SK-MEL-5 (cell line): ENCODE measurements at regions not wholly inside any gene's neighbourhood (a gene's known extent, or its start where the extent isn't known, plus 50 kb on each side); places are given as distances from the start of the nearest gene placed in this dataset.

Experiments
- DNase-seq: peaks from one replicate; pipeline ENCODE4 v3.0.0-alpha.2; 2016; ENCODE audit warnings: low read depth, low spot score
- in situ Hi-C: cut with HindIII; loops from 2 replicates; pipeline ENCODE4 v1.10.0; 2016; ENCODE audit warnings: low sequenced_read_pairs, high pct_unique_total_duplicates, low pct_unique_long_range_greater_than_20kb

DNA sequence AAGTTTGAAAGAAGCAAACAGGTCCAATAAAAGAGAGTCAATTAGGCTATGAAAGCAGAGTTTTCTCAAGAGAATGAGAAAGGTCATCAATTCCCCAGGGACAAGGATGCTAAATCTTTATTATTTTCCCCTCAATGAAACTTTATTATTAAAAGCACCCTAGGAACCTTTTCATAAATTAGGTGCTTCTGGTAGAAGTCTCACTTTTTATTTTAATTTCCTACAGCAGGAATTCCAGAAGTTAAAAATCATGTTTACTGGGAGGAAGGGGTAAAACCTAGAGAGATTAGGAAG is 223.2 kb upstream of the SOX5 start:
- DNase-seq: no peak
- in situ Hi-C loops: no loop called here

DNA sequence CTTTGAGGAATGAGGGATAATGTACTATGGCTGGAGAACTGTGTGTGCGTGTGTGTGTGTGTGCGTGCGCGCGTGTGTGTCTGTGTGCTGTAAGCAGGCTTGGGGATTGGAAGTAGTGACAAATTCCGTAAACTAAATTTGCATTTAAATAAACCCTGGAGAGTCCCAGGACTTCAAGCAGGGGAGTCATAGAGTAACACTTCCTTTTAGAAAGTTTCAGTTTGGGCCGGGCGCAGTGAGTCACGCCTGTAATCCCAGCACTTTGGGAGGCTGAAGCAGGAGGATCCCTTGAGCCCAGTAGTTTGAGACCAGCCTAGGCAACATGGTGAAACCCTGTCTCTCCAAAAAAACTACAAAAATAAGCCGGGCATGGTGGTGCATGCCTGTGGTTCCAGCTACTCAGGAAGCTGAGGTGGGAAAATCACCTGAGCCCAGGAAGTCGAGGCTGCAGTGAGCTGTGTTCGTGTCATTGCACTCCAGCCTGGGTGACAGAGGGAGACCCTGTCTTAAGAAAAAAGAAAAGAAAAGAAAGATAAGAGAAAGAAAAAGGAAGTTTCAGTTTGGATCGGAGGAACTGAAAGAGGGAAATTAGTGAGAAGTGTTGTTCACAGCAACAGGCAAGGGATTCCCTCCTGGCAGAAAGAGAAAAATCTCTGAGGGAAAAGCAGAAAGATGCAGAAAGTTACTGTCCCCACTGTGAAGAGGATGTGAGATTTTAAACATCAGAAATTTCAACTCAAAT is 222.7 kb upstream of the SOX5 start:
- DNase-seq: no peak
- in situ Hi-C loops: no loop called here

DNA sequence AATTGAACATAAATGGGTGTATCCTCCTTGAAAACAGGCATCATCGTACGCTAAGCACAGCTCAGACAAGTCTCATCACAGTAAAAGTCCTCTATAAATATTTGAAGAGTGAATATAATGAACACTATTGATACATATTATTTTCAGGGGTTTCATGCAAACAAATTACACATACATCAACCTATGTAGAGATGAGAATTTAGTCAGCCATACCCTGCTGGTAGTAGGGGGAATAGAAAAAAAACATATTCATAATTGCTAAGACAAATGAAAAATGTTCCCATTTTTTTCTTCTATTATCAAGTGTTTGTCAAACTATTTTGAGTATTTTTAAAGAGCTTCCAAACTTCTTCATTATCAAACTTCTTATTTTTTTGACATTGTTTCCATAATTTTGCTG is 205.6 kb upstream of the SOX5 start:
- DNase-seq: no peak
- in situ Hi-C loops: no loop called here

DNA sequence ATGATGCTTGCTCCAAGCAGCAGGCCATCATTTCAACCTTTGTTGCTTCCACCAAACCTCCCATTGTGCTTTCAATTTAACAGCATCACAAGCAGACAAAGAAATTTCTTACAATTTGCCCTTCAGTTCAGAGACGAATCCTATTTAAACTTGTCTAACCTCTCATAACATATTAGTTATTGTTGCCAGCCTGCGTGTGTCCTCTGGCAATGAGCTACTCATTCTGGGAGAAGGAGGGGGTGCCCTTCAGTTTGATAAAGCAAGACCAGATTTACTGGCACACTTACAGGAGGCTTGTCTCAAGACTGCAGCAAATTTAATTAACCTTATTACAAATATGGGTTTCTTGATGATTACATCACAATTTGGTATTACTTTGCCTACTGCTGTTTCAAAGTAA is 203.6 kb upstream of the SOX5 start:
- DNase-seq: no peak
- in situ Hi-C loops: no loop called here

DNA sequence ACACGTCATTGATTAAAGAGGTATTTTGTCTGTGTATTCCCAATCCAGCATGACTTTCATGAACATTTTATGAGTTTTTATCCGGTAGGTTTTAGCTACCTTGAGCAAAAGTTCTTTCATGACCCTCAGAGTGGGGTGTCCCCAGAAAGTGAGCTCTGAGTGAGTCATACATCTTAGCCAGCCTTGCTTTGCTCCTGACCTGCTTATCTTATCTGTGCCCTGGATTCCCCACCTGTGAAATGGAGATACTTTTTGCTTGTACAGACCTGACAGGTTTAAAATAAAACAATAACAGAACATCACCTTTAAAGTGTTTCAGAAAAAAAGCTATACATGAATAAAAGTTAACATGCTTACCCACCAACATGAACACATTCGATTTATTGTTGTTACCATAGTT is 202.8 kb upstream of the SOX5 start:
- no peak for DNase-seq
- in situ Hi-C loops: no loop called here

DNA sequence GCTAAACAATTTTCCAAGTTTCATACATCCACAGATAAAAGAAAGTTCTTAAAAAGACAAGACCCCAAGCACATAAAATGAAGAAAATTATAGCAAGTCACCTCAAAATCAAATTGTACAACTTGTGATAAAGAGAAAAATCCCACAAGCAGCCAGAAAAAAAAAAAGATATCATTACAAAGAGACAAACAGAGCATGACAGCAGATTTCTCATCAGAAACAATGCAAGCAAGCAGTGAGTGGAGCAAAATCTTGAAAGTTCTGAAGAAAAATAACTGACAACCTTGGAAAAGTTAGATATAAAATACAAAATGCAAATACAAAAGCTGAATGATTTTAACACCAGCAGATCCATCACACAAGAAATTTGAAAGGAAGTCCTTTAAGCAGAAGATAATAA is 194.5 kb upstream of the SOX5 start:
- DNase-seq: no peak
- in situ Hi-C loops: no loop called here

DNA sequence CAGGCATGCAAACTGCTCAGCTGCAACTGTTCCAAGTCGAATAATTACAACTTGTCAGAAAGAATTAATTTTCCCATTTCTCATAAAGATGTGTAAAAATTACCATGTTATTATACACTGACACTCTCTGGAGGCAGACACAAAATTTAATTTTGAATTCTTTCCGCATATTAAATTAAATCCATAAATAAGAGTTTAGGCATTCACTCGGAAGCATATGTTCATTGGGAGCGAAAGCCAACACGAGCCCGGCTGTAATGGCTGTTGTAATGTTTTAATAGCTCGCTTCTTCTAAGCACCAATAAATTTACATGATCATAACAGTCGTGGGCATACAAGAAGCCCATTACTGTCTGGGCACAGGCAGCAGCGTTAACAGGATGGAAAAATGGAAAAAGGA is 189.6 kb upstream of the SOX5 start:
- in situ Hi-C loops: no loop called here
- DNase-seq: no peak

DNA sequence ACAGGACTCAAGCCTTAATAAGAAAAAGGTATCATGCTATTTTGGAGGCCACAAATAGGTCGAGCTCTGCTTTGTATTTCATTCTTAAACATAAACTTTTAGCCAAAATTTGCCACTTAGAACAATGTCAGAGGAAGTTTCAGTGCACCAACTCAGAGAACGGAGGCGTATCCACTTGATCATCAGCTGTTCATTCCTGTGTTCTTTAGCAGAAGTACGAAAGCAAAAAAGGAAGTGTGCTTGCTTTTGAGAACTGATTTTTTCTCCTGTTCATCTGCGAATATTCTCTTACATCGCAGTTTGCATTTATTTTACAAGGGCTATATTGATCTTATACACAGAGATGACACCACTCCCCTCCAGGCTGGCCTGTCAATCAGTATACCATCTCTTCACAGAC is 188.6 kb upstream of the SOX5 start:
- in situ Hi-C loops: no loop called here
- DNase-seq: no peak

DNA sequence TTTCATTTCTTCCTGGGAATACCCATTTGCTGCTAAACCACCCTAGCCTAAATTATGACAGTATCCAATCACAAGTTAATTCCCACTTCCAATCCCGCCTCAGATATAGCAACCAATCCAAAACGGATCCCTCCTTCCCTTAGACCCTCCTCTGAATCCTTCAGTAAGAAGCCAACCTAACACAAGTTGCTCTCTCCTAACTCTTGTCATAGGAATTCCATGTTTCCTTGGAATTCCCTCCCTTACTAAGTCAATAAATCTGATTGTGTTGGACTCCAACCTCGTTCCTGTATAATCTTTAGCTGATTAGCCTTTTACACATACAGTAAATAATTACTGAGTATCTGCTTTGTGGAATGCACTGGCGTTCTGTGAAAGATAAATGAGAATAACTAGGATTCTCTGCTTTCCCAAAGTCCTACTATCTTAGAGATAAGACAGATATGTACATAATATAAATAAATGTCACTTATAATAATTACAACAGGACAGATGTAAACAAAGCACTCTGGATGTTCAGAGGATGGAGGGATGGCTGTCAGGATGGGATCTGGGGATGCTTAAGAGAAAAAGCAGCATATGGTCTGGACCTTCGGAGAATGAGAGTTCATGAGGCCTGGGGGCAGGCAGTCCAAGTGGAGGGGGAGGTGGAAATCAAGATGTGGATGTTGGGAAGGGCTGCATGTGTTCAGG is 185.8 kb upstream of the SOX5 start:
- in situ Hi-C loops: no loop called here

DNA sequence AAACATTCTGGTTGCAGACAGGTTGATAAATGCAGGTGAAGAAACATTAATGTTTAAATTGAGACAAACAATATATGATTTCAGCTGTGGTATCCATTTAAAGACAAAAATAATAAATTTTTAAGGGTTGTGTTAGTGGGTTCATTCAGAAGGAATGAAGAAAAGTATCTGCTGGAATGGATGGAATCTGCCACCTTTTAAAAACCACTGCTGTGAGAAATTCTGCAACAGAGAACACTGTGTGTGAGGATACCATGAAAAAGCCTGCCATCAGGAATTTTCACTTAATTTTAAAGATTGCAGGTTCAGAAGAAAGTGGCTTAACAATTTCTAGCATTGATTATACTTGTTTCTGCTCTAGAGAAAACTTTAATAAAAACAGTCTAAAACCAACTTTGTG is 184.6 kb upstream of the SOX5 start:
- in situ Hi-C loops: no loop called here
- DNase-seq: no peak

More for the DNA sequence above, 185.8 kb upstream of the SOX5 start:
- no peak for DNase-seq

DNA sequence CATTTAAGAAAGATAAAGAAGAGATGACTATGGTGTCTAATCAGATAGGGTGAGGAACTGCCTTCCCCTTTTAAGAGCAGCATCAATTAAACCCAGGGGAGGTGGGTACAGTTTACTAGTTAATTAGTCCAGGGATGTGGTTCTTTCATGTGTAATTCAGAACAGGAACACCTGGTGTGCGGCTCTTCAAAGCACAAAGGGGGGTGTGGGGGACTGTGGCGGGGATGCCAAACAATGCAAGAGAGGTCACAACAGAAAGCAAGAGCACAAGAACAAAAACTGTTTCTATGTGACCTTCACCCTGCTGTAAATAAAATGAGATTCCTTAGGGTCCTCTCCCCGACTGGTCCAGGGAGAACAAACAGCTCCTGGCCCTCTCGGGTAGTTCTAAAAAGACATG is 183.9 kb upstream of the SOX5 start:
- DNase-seq: no peak
- in situ Hi-C loops: no loop called here

DNA sequence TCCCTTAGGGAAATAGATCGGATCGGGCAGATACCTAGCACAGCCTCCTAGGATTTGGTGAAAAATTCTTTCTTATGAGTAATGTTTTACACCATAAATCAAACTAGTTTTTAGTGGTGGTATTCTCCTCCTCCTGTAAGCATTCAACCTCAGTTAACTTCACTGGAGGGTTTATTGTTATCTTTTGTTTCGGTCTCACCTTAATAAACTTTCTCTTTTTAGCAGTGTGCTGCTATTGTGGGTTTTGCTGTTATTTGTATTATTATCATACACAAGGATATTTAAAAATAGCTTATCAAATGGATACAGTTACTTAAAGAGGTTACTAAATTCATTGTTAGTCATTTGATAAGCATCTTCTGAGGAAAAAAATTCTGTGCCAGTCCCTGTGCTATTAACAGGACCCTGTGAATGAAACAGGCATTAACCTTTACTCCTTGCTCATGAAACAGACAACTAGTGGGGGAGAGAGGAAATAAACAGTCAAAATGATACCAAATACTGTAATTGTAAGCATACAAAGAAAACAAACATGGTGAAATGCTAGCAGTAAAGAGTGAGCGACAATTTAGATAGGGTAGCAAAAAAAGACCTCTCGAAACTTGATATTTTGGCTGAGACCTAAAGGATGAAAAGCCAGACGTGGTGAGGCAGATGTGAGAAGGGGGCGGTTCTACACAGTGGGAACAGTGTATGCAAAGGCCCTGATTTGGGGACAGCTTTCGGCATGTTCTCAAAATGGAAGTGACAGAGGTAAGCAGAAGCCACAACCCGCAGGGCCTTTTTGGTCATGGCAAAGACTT is 178.7 kb upstream of the SOX5 start:
- in situ Hi-C loops: no loop called here
- no peak for DNase-seq

DNA sequence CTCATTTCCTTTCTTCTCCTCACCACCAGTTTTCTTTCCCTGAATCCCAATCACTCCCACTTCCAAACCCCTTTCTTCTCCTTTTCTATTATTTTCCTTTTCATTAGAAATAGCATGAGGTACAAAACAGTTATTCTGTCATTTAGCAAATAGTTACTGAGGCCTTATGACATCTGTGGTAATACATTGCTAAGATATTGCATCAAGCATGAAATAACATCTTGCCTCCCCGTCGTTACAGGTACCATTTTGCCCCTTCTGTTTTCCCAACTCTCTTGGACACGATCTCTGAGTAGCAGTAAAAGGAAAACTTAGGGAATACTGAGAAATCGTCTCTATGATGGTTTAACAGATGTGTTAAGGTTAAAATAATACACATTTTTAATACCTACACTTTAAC is 175.8 kb upstream of the SOX5 start:
- in situ Hi-C loops: no loop called here
- no peak for DNase-seq

DNA sequence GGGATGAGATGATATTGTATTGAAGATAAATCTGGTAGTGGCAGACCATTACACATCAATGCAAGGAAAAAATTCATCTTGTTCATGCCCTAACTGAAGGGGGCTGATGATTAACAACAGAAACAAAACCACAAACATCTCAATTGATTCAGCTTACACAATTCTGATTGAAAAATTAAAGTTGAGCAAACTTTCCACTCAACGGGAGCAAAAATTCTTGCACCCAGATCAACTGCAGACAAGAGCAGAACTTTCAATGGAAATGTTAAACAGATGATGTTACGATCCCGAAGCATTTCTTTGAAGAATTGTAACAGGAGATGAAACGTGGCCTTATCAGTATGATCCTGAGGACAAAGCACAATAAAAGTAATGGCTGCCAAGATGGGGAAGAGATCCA is 172.4 kb upstream of the SOX5 start:
- in situ Hi-C loops: no loop called here
- no peak for DNase-seq

DNA sequence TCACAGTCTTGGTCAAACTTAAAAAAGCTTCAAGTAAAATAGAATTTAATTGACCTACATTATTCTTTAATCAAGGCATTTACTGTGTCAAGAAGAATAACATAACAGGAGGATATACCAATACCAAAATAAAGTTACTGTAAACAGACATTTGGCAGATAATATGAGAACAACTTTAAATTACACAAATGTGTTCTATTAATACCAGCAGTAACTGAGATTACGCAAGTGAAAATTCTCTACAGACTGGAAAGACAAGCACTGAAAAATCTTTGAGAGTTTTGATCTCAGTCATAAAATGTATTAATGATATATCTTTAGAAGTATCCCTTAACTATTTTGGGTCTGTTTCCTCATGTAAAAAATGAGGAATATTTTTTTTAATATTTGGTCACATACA is 169.2 kb upstream of the SOX5 start:
- in situ Hi-C loops: no loop called here
- DNase-seq: no peak

DNA sequence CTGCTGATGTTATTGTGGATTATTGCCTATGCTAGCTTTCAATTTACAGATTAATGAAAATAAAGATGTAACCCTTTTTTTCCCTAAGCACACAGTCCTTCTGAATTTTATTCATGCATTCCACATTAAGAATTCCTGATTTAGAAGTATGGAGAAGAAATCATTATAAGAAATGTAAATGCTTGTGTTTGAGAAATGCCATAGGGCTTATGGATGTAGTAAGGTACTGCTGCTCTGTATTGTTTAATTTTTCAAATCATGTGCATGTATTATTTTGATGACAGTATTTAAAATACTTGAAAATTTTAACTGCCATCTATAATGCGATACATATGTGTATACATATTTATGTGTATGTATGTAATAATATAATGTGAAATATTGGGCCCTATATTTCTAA is 167.1 kb upstream of the SOX5 start:
- no peak for DNase-seq
- in situ Hi-C loops: no loop called here

DNA sequence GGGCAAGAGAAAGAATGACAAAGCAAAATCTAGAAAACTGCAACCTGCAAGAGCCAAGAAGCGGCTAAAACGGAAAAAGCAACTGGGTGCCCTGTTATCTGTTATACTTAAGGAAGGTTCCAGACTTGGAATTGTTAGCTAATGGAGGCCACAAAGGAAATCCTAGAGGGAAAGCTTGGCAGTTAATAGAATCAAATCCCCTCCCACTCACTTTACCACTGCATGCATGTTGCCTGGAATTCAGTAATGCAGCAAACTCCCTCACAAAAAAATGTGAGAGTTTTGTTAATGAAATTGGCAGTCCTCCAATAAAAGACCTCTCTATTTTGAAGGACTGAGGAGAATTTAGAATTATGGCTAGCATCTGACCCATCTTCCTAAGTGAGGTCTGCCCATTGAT is 164.2 kb upstream of the SOX5 start:
- in situ Hi-C loops: no loop called here
- DNase-seq: no peak

DNA sequence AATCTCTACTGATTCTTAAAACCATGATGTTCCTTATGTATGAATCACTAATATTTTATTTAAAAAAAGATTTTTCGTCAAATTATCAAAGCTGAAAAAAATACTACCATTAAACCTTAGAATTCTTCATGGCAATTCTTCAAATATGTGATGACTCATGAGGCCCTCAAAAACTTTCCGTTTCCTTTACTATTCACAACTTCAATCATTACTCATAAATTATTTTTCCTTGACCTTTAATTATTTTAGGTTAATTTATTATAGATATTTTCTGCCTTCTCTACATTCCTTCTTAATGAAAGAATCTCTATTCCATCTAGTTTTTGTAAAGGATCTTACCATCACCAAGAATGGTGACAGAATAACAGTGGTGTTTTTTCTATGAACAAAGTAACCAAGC is 162.1 kb upstream of the SOX5 start:
- DNase-seq: no peak
- in situ Hi-C loops: no loop called here

DNA sequence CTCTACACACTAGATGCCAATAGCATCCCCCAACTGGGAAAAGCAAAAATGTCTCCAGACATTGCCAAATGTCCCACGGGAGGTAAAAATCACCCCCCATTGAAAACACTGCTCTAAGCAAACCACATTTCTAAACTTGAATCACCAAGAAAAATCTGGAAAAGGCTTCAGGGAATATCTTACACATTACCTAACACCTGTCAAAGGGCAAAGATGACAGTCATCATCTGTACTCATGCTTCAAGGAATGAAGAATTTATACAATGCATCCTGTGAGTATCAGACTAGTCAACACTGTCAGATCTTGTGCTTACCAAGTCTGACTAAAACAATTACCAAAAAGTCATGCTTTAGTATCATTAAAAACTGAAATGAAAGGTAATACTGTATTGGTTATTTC is 161.6 kb upstream of the SOX5 start:
- DNase-seq: no peak
- in situ Hi-C loops: no loop called here
